Nephron progenitor cell (in vitro differentiated cells): ENCODE measurements at regions not wholly inside any gene's neighbourhood (a gene's known extent, or its start where the extent isn't known, plus 50 kb on each side); places are given as distances from the start of the nearest gene placed in this dataset.
A peak's percentile ranks its signal among the peaks of the same experiment; 100 is the strongest.

Source experiments
- DNase-seq: peaks from one replicate; pipeline ENCODE4 v3.0.0; 2021
- H3K27ac Mint-ChIP-seq: 2 replicates; pipeline ENCODE4 v1.8.0; 2021; ENCODE audit warnings: mild to moderate bottlenecking, moderate library complexity, mixed read lengths
- H3K27me3 Mint-ChIP-seq: 2 replicates; pipeline ENCODE4 v1.8.0; 2021; ENCODE audit warnings: mild to moderate bottlenecking, low read depth, mixed read lengths; ENCODE audit not compliant: poor library complexity
- H3K36me3 Mint-ChIP-seq: 2 replicates; pipeline ENCODE4 v1.8.0; 2021; ENCODE audit warnings: low read depth, mixed read lengths
- H3K4me1 Mint-ChIP-seq: 2 replicates; pipeline ENCODE4 v1.8.0; 2021; ENCODE audit warnings: mixed read lengths
- H3K4me3 Mint-ChIP-seq: 2 replicates; pipeline ENCODE4 v1.8.0; 2021; ENCODE audit warnings: mild to moderate bottlenecking, moderate library complexity, mixed read lengths
- H3K9me3 Mint-ChIP-seq: 2 replicates; pipeline ENCODE4 v1.8.0; 2021; ENCODE audit warnings: mild to moderate bottlenecking, moderate library complexity, mixed read lengths
- TF ChIP-seq, protein P1 (sequence below): fragments of 200-600 bp; sonication (generic); IDR thresholded peaks from 2 replicates; pipeline ENCODE4 v1.5.0; 2021; ENCODE audit warnings: antibody characterized with exemption

DNA sequence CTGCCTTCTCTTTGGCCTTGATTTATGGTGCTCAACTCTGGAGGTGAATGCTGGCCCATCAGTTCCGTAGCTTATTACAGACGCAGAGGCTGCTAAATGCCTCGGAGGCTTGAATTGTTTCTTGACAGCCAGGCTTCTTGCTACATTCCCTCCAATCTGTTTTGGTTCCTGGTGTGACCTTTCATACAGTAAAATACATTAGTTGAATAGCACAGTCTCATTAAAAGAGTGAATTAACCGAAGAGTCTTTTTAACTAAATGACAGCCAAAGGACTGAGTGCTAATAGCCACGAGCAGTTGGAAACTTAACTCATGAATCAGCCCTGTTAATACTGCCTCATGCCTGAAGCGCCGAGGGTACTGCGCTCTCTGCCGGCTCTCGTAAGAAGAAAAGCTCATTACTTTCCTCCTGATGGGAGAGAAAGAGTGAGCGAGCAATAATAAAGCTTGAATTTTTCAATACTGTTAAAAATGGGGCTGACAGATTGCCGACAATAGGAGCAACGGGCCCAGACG, 236.4 kb upstream of the GPR26 start:
- Mint-ChIP-seq H3K27me3 (peaks cover 24% of the 10 kb centered on the region), H3K9me3 (no peaks in the 10 kb centered on the region), H3K4me1 (peaks cover 33% of the 10 kb centered on the region), H3K4me3 (no peak overlapping the region), H3K36me3 (no peaks in the 10 kb centered on the region), H3K27ac (no peak overlapping the region)
- DNase-seq = no peak
- TF ChIP-seq, protein P1, sequence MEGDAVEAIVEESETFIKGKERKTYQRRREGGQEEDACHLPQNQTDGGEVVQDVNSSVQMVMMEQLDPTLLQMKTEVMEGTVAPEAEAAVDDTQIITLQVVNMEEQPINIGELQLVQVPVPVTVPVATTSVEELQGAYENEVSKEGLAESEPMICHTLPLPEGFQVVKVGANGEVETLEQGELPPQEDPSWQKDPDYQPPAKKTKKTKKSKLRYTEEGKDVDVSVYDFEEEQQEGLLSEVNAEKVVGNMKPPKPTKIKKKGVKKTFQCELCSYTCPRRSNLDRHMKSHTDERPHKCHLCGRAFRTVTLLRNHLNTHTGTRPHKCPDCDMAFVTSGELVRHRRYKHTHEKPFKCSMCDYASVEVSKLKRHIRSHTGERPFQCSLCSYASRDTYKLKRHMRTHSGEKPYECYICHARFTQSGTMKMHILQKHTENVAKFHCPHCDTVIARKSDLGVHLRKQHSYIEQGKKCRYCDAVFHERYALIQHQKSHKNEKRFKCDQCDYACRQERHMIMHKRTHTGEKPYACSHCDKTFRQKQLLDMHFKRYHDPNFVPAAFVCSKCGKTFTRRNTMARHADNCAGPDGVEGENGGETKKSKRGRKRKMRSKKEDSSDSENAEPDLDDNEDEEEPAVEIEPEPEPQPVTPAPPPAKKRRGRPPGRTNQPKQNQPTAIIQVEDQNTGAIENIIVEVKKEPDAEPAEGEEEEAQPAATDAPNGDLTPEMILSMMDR = no peak

DNA sequence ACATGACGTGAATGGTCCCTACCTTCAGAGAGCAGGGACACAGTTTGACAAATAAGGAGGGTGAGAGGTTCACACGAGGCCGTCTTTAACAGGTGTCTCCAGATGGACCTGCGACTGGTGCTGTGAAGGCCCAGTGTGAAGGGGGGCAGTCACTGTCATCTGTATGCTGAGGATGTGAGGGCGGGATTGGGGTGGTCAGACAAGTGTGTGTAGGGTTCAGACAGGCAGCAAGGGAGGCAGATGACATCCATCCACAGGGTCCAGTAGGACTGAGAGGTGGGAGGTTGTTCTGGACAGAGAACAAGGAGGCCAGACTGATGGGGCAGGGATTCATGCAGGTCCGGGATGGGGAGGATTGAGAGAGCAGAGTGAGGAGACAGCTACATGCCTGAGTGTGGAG, 232.6 kb upstream of the GPR26 start:
- H3K36me3 Mint-ChIP-seq = no peaks in the 10 kb centered on the region
- H3K4me3 Mint-ChIP-seq = no peak overlapping the region
- H3K4me1 Mint-ChIP-seq = peaks cover 17% of the 10 kb centered on the region
- DNase-seq = no peak
- H3K27me3 Mint-ChIP-seq = peaks cover 24% of the 10 kb centered on the region
- TF ChIP-seq, protein P1 = no peak
- H3K27ac Mint-ChIP-seq = peak overlapping the region; percentile 4
- H3K9me3 Mint-ChIP-seq = peaks cover 4% of the 10 kb centered on the region

DNA sequence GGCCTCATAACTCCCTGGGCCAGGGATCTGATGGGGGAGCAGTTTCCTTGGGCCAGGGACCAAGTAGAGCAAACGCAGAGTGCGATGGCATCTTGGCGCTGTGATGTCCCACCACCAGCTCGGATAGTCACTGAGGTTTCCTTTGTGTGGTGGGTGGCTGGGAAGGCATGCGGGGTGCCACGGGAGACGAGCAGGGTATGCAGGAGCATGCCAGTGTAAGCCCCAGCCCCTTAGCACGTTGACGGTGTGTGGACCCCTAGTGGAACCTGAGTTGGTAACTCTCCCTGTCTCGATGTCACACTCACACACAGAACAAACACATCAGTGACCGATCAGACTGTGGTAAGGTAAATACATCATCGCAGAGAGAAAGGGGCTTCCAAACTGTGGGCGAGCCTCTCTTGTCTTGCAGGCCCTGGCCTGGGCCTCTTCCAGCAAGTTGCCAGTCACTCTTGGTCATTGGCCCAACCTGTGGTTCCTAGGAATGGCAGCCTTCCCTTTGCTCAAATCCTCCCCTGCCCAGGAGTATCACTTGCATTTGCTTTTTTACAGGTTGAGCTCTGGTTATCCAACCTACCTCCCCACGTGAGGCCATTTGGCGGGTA, 231.6 kb upstream of the GPR26 start:
- Mint-ChIP-seq H3K9me3 (peaks cover 4% of the 10 kb centered on the region), H3K4me1 (peaks cover 7% of the 10 kb centered on the region), H3K27ac (no peak overlapping the region), H3K27me3 (peaks cover 24% of the 10 kb centered on the region), H3K4me3 (no peak overlapping the region), H3K36me3 (no peaks in the 10 kb centered on the region)
- TF ChIP-seq, protein P1 = no peak
- DNase-seq = no peak

DNA sequence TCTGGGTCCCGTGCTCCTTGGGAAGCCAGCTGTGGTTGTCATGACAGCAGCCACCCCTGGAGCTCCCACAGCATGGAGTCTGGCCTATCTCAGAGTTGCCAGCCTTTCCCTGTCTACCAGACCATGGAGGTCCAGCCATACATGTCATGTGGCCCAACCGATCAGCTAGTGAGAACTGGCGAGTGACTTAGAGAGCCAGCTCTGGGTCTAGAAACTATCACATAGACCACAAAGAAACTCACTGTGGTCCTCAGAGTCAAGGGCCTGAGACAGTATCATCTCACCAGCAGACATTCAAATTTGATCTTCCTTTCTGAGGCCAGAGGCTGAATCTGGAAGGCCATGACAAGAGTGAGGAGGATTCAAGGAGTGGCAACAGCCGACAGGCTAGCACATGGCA, 223.3 kb upstream of the GPR26 start:
- H3K4me3 Mint-ChIP-seq = no peak overlapping the region
- H3K27ac Mint-ChIP-seq = no peak overlapping the region
- DNase-seq = no peak
- H3K4me1 Mint-ChIP-seq = peaks cover 22% of the 10 kb centered on the region
- no peaks in the 10 kb centered on the region for H3K9me3 Mint-ChIP-seq
- peaks cover 15% of the 10 kb centered on the region for H3K27me3 Mint-ChIP-seq
- H3K36me3 Mint-ChIP-seq = no peaks in the 10 kb centered on the region
- TF ChIP-seq, protein P1 = no peak

DNA sequence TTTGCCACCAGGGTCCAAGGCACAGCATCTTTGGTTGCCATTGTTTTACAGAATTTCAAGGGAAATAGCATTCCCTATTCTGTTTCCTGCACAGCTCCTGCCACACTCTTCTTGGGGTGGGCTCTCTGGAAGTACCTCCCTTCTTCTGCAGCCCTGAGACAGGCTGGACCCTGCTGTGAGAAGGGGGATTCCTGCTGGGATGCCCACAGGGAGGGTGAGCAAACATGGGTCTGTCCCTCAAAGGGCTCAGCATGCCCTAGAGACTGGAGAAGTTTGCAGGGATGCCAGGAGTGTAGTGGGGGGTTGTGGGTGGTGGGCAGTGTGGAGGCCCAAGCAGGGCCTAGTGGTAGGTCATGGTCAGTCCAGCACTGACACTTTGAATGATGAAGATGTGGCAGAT, 222.2 kb upstream of the GPR26 start:
- H3K4me1 Mint-ChIP-seq = peaks cover 22% of the 10 kb centered on the region
- no peaks in the 10 kb centered on the region for H3K9me3 Mint-ChIP-seq
- H3K27me3 Mint-ChIP-seq = peaks cover 16% of the 10 kb centered on the region
- TF ChIP-seq, protein P1 = no peak
- no peak overlapping the region for H3K27ac Mint-ChIP-seq
- H3K4me3 Mint-ChIP-seq = no peak overlapping the region
- no peaks in the 10 kb centered on the region for H3K36me3 Mint-ChIP-seq
- DNase-seq = no peak

DNA sequence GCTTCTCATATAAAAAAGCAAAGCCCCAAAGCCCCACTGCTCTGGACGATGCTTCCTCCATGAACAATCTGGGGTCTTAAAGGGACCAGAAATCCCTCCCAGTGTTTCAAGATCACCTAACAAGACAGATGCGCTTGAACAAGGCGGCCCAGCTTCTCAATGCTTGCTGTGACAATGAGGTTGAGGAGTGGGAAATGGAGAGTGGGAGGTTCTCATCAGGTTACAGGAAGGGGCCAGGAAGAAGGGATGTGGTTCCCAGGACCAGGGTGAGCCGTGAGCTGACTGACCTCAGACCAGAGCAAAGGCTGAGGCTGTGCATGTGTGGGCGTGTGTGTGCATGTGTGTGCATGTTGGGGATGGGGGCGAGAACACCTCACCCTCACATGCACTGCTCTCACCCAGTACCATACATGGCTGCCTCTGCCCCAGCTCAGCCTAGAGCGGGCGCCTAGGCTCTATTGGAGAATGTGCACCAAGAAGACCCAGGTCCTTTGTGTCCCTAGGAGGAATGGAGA, 220.8 kb upstream of the GPR26 start:
- peak overlapping the region; percentile 34 for H3K4me3 Mint-ChIP-seq
- no peaks in the 10 kb centered on the region for H3K36me3 Mint-ChIP-seq
- no peaks in the 10 kb centered on the region for H3K9me3 Mint-ChIP-seq
- H3K27ac Mint-ChIP-seq = peak overlapping the region; percentile 50
- peaks cover 22% of the 10 kb centered on the region for H3K4me1 Mint-ChIP-seq
- TF ChIP-seq, protein P1 = no peak
- DNase-seq = no peak
- H3K27me3 Mint-ChIP-seq = peaks cover 16% of the 10 kb centered on the region
